ENCODE measurements at regions not wholly inside any gene's neighbourhood (a gene's known extent, or its start where the extent isn't known, plus 50 kb on each side); places are given as distances from the start of the nearest gene placed in this dataset.

DNA sequence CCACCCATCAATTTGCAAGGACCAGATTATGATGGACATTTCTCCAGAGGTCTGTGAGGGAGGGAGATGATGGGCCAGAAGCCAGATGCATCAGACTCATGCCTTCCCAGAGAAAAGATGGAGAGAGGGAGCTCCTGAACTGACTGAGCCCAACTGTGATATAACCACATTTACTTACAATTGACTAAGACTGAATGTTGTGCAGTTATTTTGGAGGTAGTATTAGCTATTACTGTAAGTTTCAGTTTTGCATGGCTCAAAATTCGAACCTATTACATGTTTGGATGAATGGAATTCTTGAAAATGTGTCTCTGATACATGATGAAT, 211.1 kb upstream of the SFSWAP start:
- TF ChIP-seq GATA2 (IDR thresholded peaks at IDR 0.05; ENCODE audit: low read depth, low read length) (no peak), GATA3 (IDR thresholded peaks at IDR 0.05; ENCODE audit: low read depth, low read length) (no peak)
